ENCODE measurements at regions not wholly inside any gene's neighbourhood (a gene's known extent, or its start where the extent isn't known, plus 50 kb on each side); places are given as distances from the start of the nearest gene placed in this dataset.

- TF ChIP-seq POLR2AphosphoS5 (IDR thresholded peaks at IDR 0.05) (no peak), CTCF (IDR thresholded peaks at IDR 0.05; ENCODE audit: poor library complexity, severe bottlenecking) (no peak), EZH2 (IDR thresholded peaks at IDR 0.05; ENCODE audit: borderline replicate concordance, insufficient read depth, low read length, poor library complexity, severe bottlenecking) (no peak), SMC3 (conservative IDR thresholded peaks at IDR 0.05; ENCODE audit: poor library complexity) (no peak), MXI1 (conservative IDR thresholded peaks at IDR 0.05; ENCODE audit: poor library complexity, severe bottlenecking) (no peak), RAD21 (conservative IDR thresholded peaks at IDR 0.05) (no peak), EP300 (conservative IDR thresholded peaks at IDR 0.05; ENCODE audit: poor library complexity, severe bottlenecking) (no peak), TAF1 (IDR thresholded peaks at IDR 0.05; ENCODE audit: low read depth) (no peak)
- TF ChIP-seq, protein P1, sequence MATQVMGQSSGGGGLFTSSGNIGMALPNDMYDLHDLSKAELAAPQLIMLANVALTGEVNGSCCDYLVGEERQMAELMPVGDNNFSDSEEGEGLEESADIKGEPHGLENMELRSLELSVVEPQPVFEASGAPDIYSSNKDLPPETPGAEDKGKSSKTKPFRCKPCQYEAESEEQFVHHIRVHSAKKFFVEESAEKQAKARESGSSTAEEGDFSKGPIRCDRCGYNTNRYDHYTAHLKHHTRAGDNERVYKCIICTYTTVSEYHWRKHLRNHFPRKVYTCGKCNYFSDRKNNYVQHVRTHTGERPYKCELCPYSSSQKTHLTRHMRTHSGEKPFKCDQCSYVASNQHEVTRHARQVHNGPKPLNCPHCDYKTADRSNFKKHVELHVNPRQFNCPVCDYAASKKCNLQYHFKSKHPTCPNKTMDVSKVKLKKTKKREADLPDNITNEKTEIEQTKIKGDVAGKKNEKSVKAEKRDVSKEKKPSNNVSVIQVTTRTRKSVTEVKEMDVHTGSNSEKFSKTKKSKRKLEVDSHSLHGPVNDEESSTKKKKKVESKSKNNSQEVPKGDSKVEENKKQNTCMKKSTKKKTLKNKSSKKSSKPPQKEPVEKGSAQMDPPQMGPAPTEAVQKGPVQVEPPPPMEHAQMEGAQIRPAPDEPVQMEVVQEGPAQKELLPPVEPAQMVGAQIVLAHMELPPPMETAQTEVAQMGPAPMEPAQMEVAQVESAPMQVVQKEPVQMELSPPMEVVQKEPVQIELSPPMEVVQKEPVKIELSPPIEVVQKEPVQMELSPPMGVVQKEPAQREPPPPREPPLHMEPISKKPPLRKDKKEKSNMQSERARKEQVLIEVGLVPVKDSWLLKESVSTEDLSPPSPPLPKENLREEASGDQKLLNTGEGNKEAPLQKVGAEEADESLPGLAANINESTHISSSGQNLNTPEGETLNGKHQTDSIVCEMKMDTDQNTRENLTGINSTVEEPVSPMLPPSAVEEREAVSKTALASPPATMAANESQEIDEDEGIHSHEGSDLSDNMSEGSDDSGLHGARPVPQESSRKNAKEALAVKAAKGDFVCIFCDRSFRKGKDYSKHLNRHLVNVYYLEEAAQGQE (IDR thresholded peaks at IDR 0.05; ENCODE audit: borderline replicate concordance) = no peak
These were observed 209.8 kb upstream of the NFIA start for GRCh38 chr1:60872426-60873054.
